CD14-positive monocyte (primary cell): ENCODE measurements at regions not wholly inside any gene's neighbourhood (a gene's known extent, or its start where the extent isn't known, plus 50 kb on each side); places are given as distances from the start of the nearest gene placed in this dataset.

Source experiments
- DNase-seq, 3 donors: peaks; one replicate each; pipeline ENCODE4 v3.0.0-alpha.2; 2011 to 2022
- H2AFZ ChIP-seq: 2 replicates; pipeline ENCODE4 v1.6.0; 2012; ENCODE audit warnings: mild to moderate bottlenecking, low read depth, low read length, inconsistent platforms; ENCODE audit not compliant: insufficient read depth, poor library complexity, severe bottlenecking
- H3K27ac ChIP-seq, 2 donors: 1 replicate in 1 of 2; 2 replicates in 1 of 2; pipeline ENCODE4 v1.5.1; 2012 to 2013; ENCODE audit warnings: low read length in 2 of 2, control low read depth in 1 of 2, inconsistent platforms in 1 of 2, low read depth in 1 of 2, mild to moderate bottlenecking in 1 of 2
- H3K27me3 ChIP-seq, 2 donors: one replicate each; pipeline versions ENCODE4 v1.6.0 to v1.6.1; 2011 to 2013; ENCODE audit warnings: low read length in 2 of 2; ENCODE audit not compliant: control insufficient read depth in 2 of 2, insufficient read depth in 2 of 2
- H3K36me3 ChIP-seq, 2 donors: replicated peaks in 1 of 2; 1 replicate in 1 of 2; 2 replicates in 1 of 2; pipeline versions ENCODE4 v1.5.1 to v1.6.1; 2012 to 2013; ENCODE audit warnings: low read length in 2 of 2, control low read depth in 1 of 2, inconsistent platforms in 1 of 2, mild to moderate bottlenecking in 1 of 2; ENCODE audit not compliant: insufficient read depth in 2 of 2, control insufficient read depth in 1 of 2
- H3K4me1 ChIP-seq, 2 donors: 1 replicate in 1 of 2; 2 replicates in 1 of 2; pipeline versions ENCODE4 v1.5.1 to v1.6.1; 2012 to 2013; ENCODE audit warnings: low read length in 2 of 2, control low read depth in 1 of 2, inconsistent platforms in 1 of 2, mild to moderate bottlenecking in 1 of 2, moderate library complexity in 1 of 2; ENCODE audit not compliant: insufficient read depth in 2 of 2, control insufficient read depth in 1 of 2
- H3K4me2 ChIP-seq: replicated peaks from 2 replicates; pipeline ENCODE3; 2012; ENCODE audit warnings: low read length, moderate library complexity, mild to moderate bottlenecking; ENCODE audit not compliant: poor library complexity, severe bottlenecking; ENCODE audit errors: extremely low read depth
- H3K4me3 ChIP-seq, 3 experiments: fragments of 200-600 bp in 1 of 3; sonication (generic) in 1 of 3; replicated peaks in 1 of 3; 1 replicate in 2 of 3; 2 replicates in 1 of 3; pipeline ENCODE4 v1.5.1; 2011 to 2013; ENCODE audit warnings: low read length in 3 of 3, mild to moderate bottlenecking in 3 of 3, control low read depth in 2 of 3, low read depth in 2 of 3, inconsistent platforms in 1 of 3, moderate library complexity in 1 of 3
- H3K79me2 ChIP-seq: 2 replicates; pipeline ENCODE4 v1.6.0; 2012; ENCODE audit warnings: mild to moderate bottlenecking, control low read depth, inconsistent platforms, low read length, moderate library complexity; ENCODE audit not compliant: insufficient read depth
- H3K9ac ChIP-seq: 2 replicates; pipeline ENCODE4 v1.6.0; 2017; ENCODE audit warnings: low read length, mild to moderate bottlenecking; ENCODE audit not compliant: insufficient read depth, poor library complexity, severe bottlenecking
- H3K9me3 ChIP-seq, 2 donors: replicated peaks in 1 of 2; 1 replicate in 1 of 2; 2 replicates in 1 of 2; pipeline versions ENCODE4 v1.5.1 to v1.6.1; 2012 to 2013; ENCODE audit warnings: low read length in 2 of 2, control low read depth in 1 of 2; ENCODE audit not compliant: control insufficient read depth in 1 of 2, insufficient read depth in 1 of 2
- H4K20me1 ChIP-seq: 2 replicates; pipeline ENCODE4 v1.6.0; 2012; ENCODE audit warnings: mild to moderate bottlenecking, low read length, control low read depth, moderate library complexity; ENCODE audit not compliant: insufficient read depth
- H3K27ac Mint-ChIP-seq, 7 donors: one replicate each; pipeline ENCODE4 v1.8.0; 2020; ENCODE audit warnings: mild to moderate bottlenecking in 7 of 7, mixed read lengths in 7 of 7, moderate library complexity in 6 of 7, inconsistent platforms in 2 of 7
- H3K27me3 Mint-ChIP-seq, 3 donors: one replicate each; pipeline ENCODE4 v1.8.0; 2021 to 2022; ENCODE audit warnings: low read depth in 3 of 3, mild to moderate bottlenecking in 3 of 3, mixed read lengths in 3 of 3, moderate library complexity in 3 of 3, inconsistent platforms in 1 of 3
- H3K36me3 Mint-ChIP-seq, 2 donors: one replicate each; pipeline ENCODE4 v1.8.0; 2020; ENCODE audit warnings: mixed read lengths in 2 of 2, inconsistent platforms in 1 of 2, mild to moderate bottlenecking in 1 of 2
- H3K4me1 Mint-ChIP-seq: one replicate; pipeline ENCODE4 v1.8.0; 2020; ENCODE audit warnings: mild to moderate bottlenecking, mixed read lengths
- H3K4me3 Mint-ChIP-seq, 2 donors: one replicate each; pipeline ENCODE4 v1.8.0; 2020; ENCODE audit warnings: mild to moderate bottlenecking in 2 of 2, mixed read lengths in 2 of 2, moderate library complexity in 1 of 2
- H3K9me3 Mint-ChIP-seq, 7 donors: one replicate each; pipeline ENCODE4 v1.8.0; 2020 to 2022; ENCODE audit warnings: mixed read lengths in 7 of 7, mild to moderate bottlenecking in 6 of 7, moderate library complexity in 6 of 7, inconsistent platforms in 2 of 7
- WGBS: methylation state at CpG from one replicate; pipeline ENCODE4 v1.1.5; 2013; ENCODE audit warnings: missing lambda C conversion rate; ENCODE audit not compliant: insufficient coverage; 5-methylcytosine and 5-hydroxymethylcytosine counted together
- intact Hi-C, 2 donors: fragments of 100-400 bp; cut with micrococcal nuclease; formaldehyde crosslinking; loops; one replicate each; pipeline versions ENCODE4 v1.15.0 to v1.15.1; 2023
- TF ChIP-seq, protein P1 (sequence below): fragments of 200-600 bp; IDR thresholded peaks from one replicate; pipeline ENCODE4 v1.8.0; 2022; ENCODE audit warnings: antibody characterized with exemption, mild to moderate bottlenecking

DNA sequence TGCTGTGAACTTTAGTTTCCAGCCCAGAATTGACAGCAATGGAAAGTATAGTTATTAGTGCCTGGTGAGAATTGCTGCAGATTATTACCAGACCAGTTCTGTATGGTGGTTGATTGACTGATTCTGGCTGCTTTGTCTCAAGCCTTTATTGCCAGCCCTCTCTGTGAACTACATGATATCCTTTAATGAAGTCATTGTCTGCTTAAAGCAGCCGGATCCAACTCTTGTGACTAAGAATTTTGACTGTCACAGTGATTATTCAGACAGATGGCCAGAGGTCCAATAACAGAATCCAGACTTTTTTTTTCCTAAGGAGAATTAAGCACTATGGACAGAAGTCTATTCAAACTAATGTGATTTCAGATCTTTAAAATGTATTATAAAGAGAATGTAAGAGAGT is 1548.6 kb upstream of the B3GALT2 start:
- Mint-ChIP-seq H3K4me1 (no peaks in the 10 kb centered on the region), H3K27ac (no peak overlapping the region)
- intact Hi-C loops, result no loop called here

DNA sequence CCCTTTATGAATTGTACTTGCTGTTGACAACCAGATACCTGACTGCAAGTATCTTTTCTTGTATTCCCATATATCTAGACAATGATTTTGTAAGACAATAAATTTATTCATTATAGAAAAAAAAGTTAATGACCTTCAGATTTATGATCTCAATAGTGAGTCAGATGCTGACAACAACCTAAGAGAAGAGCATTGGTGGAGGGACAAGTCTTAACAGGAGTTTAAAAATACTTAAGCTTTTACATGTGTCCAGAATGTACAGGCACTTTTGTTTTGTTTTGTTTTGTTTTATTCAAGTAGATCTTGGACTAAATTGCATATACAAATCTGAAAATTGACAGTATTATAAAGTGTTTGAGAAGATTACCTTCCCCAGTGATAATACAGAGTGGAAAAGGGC is 1544.6 kb upstream of the B3GALT2 start:
- Histone ChIP-seq H3K36me3 (no peaks in the 10 kb centered on the region), H3K9ac (no peak overlapping the region), H3K9me3 (no peaks in the 10 kb centered on the region), H2AFZ (no peak overlapping the region), H3K79me2 (no peaks in the 10 kb centered on the region), H3K4me1 (no peaks in the 10 kb centered on the region), H3K4me3 (no peak overlapping the region), H4K20me1 (no peaks in the 10 kb centered on the region), H3K27me3 (no peaks in the 10 kb centered on the region), H3K27ac (no peak overlapping the region), H3K4me2 (no peak overlapping the region)
- TF ChIP-seq, protein P1, sequence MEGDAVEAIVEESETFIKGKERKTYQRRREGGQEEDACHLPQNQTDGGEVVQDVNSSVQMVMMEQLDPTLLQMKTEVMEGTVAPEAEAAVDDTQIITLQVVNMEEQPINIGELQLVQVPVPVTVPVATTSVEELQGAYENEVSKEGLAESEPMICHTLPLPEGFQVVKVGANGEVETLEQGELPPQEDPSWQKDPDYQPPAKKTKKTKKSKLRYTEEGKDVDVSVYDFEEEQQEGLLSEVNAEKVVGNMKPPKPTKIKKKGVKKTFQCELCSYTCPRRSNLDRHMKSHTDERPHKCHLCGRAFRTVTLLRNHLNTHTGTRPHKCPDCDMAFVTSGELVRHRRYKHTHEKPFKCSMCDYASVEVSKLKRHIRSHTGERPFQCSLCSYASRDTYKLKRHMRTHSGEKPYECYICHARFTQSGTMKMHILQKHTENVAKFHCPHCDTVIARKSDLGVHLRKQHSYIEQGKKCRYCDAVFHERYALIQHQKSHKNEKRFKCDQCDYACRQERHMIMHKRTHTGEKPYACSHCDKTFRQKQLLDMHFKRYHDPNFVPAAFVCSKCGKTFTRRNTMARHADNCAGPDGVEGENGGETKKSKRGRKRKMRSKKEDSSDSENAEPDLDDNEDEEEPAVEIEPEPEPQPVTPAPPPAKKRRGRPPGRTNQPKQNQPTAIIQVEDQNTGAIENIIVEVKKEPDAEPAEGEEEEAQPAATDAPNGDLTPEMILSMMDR, result no peak
- H3K4me1 Mint-ChIP-seq, result no peaks in the 10 kb centered on the region
- H3K9me3 Mint-ChIP-seq, result peaks cover 0 to 3% (median 0%) of the 10 kb centered on the region in 7 donors
- H3K4me3 Mint-ChIP-seq, result no peak overlapping the region
- H3K36me3 Mint-ChIP-seq, result no peaks in the 10 kb centered on the region
- H3K27me3 Mint-ChIP-seq, result no peaks in the 10 kb centered on the region
- no peak for DNase-seq
- intact Hi-C loops, result no loop called here
- H3K27ac Mint-ChIP-seq, result no peak overlapping the region

More for the DNA sequence above, 1548.6 kb upstream of the B3GALT2 start:
- H3K27me3 Mint-ChIP-seq, result no peaks in the 10 kb centered on the region
- Histone ChIP-seq H3K9ac (no peak overlapping the region), H3K79me2 (no peaks in the 10 kb centered on the region), H3K27me3 (no peaks in the 10 kb centered on the region), H3K4me2 (no peak overlapping the region), H3K4me1 (no peaks in the 10 kb centered on the region), H3K27ac (no peak overlapping the region), H4K20me1 (no peaks in the 10 kb centered on the region), H3K36me3 (no peaks in the 10 kb centered on the region), H3K4me3 (no peak overlapping the region), H3K9me3 (no peaks in the 10 kb centered on the region), H2AFZ (no peak overlapping the region)
- no peaks in the 10 kb centered on the region for H3K36me3 Mint-ChIP-seq
- H3K9me3 Mint-ChIP-seq, result peaks cover 0 to 5% (median 0%) of the 10 kb centered on the region in 7 donors
- no peak overlapping the region for H3K4me3 Mint-ChIP-seq
- TF ChIP-seq, protein P1, result no peak
- DNase-seq, result no peak
- 80% methylated on average over 1 of the region's 1 CpG for WGBS
